Vagina (tissue), 2 donors: ENCODE measurements at regions not wholly inside any gene's neighbourhood (a gene's known extent, or its start where the extent isn't known, plus 50 kb on each side); places are given as distances from the start of the nearest gene placed in this dataset.

Experiments used
- POLR2A ChIP-seq, 2 donors: fragments of 450-650 bp; IDR thresholded peaks; one replicate each; pipeline ENCODE4 v1.6.1; 2017; ENCODE audit warnings: antibody characterized with exemption in 2 of 2, mild to moderate bottlenecking in 2 of 2, moderate library complexity in 2 of 2
- POLR2AphosphoS5 ChIP-seq, 2 donors: sonication (generic); formaldehyde crosslinking; IDR thresholded peaks; one replicate each; pipeline ENCODE4 v1.9.0; 2017; ENCODE audit warnings: antibody characterized with exemption in 2 of 2, mild to moderate bottlenecking in 2 of 2, low read depth in 1 of 2; ENCODE audit not compliant: insufficient read depth in 1 of 2
- TF ChIP-seq, protein P1 (sequence below), 3 experiments: fragments of 450-650 bp in 2 of 3; fragments of 200-600 bp in 1 of 3; sonication (generic) in 1 of 3; IDR thresholded peaks; one replicate each; pipeline ENCODE4 v1.5.1; 2017 to 2019; ENCODE audit warnings: antibody characterized with exemption in 3 of 3, mild to moderate bottlenecking in 2 of 3, moderate library complexity in 2 of 3

DNA sequence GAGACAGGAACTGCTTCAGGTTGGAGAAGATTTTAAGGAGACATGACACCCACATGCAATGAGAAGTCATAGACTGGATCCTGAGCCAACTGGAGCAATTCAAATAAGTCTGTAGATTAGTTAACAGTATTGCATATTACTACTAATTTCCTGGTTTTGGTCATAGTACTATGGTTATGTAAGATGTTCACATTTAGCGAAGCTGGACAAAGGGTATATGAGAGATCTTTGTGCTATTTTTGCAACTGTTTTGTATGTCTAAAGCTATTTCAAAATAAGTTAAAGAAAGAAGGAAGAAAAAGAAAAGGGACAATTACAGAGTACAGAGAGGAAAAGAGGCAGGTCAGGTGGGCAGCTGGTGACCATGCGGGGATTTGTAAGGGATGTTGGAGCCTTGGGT, 116.5 kb upstream of the SVIL start:
- TF ChIP-seq, protein P1, sequence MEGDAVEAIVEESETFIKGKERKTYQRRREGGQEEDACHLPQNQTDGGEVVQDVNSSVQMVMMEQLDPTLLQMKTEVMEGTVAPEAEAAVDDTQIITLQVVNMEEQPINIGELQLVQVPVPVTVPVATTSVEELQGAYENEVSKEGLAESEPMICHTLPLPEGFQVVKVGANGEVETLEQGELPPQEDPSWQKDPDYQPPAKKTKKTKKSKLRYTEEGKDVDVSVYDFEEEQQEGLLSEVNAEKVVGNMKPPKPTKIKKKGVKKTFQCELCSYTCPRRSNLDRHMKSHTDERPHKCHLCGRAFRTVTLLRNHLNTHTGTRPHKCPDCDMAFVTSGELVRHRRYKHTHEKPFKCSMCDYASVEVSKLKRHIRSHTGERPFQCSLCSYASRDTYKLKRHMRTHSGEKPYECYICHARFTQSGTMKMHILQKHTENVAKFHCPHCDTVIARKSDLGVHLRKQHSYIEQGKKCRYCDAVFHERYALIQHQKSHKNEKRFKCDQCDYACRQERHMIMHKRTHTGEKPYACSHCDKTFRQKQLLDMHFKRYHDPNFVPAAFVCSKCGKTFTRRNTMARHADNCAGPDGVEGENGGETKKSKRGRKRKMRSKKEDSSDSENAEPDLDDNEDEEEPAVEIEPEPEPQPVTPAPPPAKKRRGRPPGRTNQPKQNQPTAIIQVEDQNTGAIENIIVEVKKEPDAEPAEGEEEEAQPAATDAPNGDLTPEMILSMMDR (IDR thresholded peaks at IDR 0.05) = no peak
- TF ChIP-seq POLR2A (IDR thresholded peaks at IDR 0.05) (no peak), POLR2AphosphoS5 (IDR thresholded peaks at IDR 0.05; ENCODE audit: insufficient read depth in 1 of 2, low read depth in 1 of 2) (no peak)
